Thymus (tissue), 11 donors: ENCODE measurements at regions not wholly inside any gene's neighbourhood (a gene's known extent, or its start where the extent isn't known, plus 50 kb on each side); places are given as distances from the start of the nearest gene placed in this dataset.
"Not testable (repeated sequence)": the region's sequence is repeated elsewhere in the genome, so short reads cannot be mapped to it uniquely, and the experiment has no call there.

Experiments
- DNase-seq, 9 donors: peaks; one replicate each; pipeline ENCODE4 v3.0.0-alpha.2; 2013; ENCODE audit warnings: low spot score in 9 of 9, low read depth in 6 of 9, missing footprints in 1 of 9
- H3K27ac ChIP-seq, 2 donors: one replicate each; pipeline ENCODE4 v1.5.1; 2013; ENCODE audit warnings: control low read depth in 1 of 2, low read depth in 1 of 2, low read length in 1 of 2, mild to moderate bottlenecking in 1 of 2, moderate library complexity in 1 of 2
- H3K27me3 ChIP-seq, 2 donors: one replicate each; pipeline ENCODE4 v1.5.1; 2013; ENCODE audit warnings: low read length in 1 of 2; ENCODE audit not compliant: control insufficient read depth in 2 of 2, insufficient read depth in 1 of 2
- H3K36me3 ChIP-seq, 2 donors: one replicate each; pipeline ENCODE4 v1.5.1; 2013; ENCODE audit warnings: low read length in 1 of 2, mild to moderate bottlenecking in 1 of 2, moderate library complexity in 1 of 2; ENCODE audit not compliant: control insufficient read depth in 2 of 2, insufficient read depth in 2 of 2
- H3K4me1 ChIP-seq, 2 donors: one replicate each; pipeline ENCODE4 v1.5.1; 2013; ENCODE audit warnings: low read length in 2 of 2; ENCODE audit not compliant: control insufficient read depth in 2 of 2, insufficient read depth in 2 of 2
- H3K4me3 ChIP-seq, 2 donors: one replicate each; pipeline ENCODE4 v1.5.1; 2013; ENCODE audit warnings: low read length in 2 of 2, control low read depth in 1 of 2, mild to moderate bottlenecking in 1 of 2
- H3K9me3 ChIP-seq, 2 donors: one replicate each; pipeline ENCODE4 v1.5.1; 2013; ENCODE audit warnings: low read length in 1 of 2, mild to moderate bottlenecking in 1 of 2; ENCODE audit not compliant: control insufficient read depth in 2 of 2, insufficient read depth in 1 of 2
- WGBS: extraction: QIAGEN DNeasy Blood & Tissue Kit; methylation state at CpG from one replicate; pipeline ENCODE4 v1.1.7; 2013; 5-methylcytosine and 5-hydroxymethylcytosine counted together
- donor health status: healthy.

- Histone ChIP-seq H3K27ac (no peak overlapping the region), H3K9me3 (peaks cover 0 to 4% of the 10 kb centered on the region in 2 donors), H3K27me3 (no peaks in the 10 kb centered on the region), H3K4me1 (no peaks in the 10 kb centered on the region), H3K4me3 (no peak overlapping the region), H3K36me3 (no peaks in the 10 kb centered on the region)
- DNase-seq: no peak
- WGBS: 81% methylated on average over 7 of the region's 7 CpGs
Observed at GRCh38 chr16:60217787-60218186, 1483.7 kb upstream of the GOT2 start.

DNA sequence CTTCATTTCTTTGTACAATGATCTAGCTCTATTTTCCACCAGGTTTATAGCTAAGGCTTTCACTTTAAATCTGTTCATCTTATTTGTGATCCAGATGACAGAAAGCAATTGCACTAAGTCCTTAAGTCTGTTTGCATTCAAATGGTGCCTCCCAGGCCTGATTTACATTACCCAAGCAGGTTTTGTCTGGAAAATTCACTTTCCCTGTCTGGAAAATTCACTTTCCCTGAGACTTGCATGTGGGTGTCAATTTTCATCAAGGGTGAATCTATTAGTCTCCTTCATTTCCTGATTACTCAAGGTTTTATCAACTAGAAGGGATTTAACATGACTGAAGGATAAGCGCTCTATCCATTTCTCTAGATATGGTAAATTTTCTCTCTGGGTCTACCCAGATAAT is 1480.2 kb upstream of the GOT2 start:
- 96% methylated on average over 1 of the region's 1 CpG for WGBS
- no peaks in the 10 kb centered on the region for H3K36me3 ChIP-seq
- H3K4me1 ChIP-seq: no peaks in the 10 kb centered on the region
- H3K27ac ChIP-seq: no peak overlapping the region
- H3K9me3 ChIP-seq: no peaks in the 10 kb centered on the region
- no peak overlapping the region for H3K4me3 ChIP-seq
- no peaks in the 10 kb centered on the region for H3K27me3 ChIP-seq
- DNase-seq: no peak

DNA sequence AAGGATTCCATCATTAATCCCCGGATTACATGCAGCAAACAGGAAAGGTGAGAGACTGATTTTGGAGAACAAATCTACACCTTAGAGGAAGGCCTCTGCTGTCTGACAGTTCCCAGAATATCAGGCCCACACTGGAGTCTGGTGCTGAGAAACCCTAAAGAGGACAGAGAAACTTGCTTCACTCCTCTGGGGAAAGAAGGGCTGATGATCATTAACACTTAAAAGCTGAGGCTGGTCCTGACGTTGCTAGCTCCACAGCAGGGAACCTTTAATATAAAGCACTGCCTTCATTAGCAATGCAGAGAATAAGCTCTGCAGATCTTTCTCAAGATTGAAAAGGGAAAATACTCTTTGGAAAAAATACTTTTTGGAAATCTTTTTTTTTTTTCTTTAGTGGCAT is 1472.4 kb upstream of the GOT2 start:
- H3K27ac ChIP-seq: no peak overlapping the region
- H3K36me3 ChIP-seq: no peaks in the 10 kb centered on the region
- no peaks in the 10 kb centered on the region for H3K4me1 ChIP-seq
- H3K4me3 ChIP-seq: no peak overlapping the region
- DNase-seq: no peak
- no peaks in the 10 kb centered on the region for H3K9me3 ChIP-seq
- 83% methylated on average over 2 of the region's 2 CpGs for WGBS
- no peaks in the 10 kb centered on the region for H3K27me3 ChIP-seq

DNA sequence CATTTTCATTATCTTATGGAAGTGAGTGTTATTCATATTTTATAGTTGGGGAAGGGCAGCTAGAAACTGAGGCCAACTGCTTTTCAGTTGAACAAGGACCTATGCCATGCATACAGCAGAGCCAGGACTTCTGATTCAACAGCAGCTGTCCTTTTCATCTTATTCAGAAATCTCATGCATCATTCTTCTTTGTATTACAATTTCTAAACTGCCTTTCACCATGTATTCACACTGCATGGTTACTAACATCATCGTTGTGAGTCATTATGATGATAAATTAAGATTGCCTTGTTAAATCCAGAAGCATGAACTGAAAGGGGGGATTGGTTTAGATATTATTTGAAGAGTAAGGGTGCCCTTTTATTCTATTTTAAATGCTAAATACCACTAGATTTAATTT is 1470.1 kb upstream of the GOT2 start:
- Histone ChIP-seq H3K36me3 (no peaks in the 10 kb centered on the region), H3K4me1 (no peaks in the 10 kb centered on the region), H3K27me3 (no peaks in the 10 kb centered on the region), H3K4me3 (no peak overlapping the region), H3K27ac (no peak overlapping the region), H3K9me3 (no peaks in the 10 kb centered on the region)
- WGBS: 96% methylated on average over 1 of the region's 1 CpG
- DNase-seq: no peak

DNA sequence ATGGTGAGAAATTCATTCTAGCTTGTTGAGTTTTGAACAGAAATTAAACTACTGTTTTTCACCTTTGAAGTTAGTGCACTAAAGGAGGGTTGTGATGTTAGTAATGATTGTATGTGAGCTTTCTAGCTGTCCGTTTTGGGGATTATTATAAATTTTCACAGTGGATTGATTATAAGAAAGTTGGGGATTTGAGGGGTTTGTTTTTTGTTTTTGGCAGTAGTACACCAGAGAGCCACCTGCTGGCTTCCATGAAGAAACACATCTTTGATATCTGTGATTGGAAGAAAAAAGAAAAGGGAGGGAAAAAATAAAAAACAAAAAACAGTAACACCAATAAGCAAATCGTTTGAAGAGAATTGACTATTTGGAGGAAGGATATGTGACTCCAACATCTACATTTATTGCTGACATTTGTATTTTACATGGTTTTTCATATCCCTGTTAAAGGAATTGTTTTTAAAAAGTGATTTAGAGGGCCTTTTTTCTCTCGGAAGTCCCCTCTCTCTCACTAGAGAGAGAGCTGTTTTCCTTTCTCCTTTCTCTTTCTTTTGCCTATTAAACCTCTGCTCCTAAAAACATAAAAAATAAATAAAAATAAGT is 1469.5 kb upstream of the GOT2 start:
- WGBS: 51% methylated on average over 3 of the region's 3 CpGs
- Histone ChIP-seq H3K27ac (no peak overlapping the region), H3K27me3 (no peaks in the 10 kb centered on the region), H3K9me3 (no peaks in the 10 kb centered on the region), H3K4me3 (no peak overlapping the region), H3K36me3 (no peaks in the 10 kb centered on the region), H3K4me1 (no peaks in the 10 kb centered on the region)
- no peak for DNase-seq

GRCh38 chr16:60200729-60201128 is 1466.6 kb upstream of the GOT2 start:
- not testable (repeated sequence) for H3K36me3 ChIP-seq, H3K4me1 ChIP-seq, H3K27me3 ChIP-seq, H3K9me3 ChIP-seq, DNase-seq, H3K4me3 ChIP-seq, H3K27ac ChIP-seq
- WGBS: 93% methylated on average over 6 of the region's 6 CpGs

- no peaks in the 10 kb centered on the region for H3K27me3 ChIP-seq
- H3K4me3 ChIP-seq: no peak overlapping the region
- no peak overlapping the region for H3K27ac ChIP-seq
- no peaks in the 10 kb centered on the region for H3K36me3 ChIP-seq
- no peaks in the 10 kb centered on the region for H3K9me3 ChIP-seq
- WGBS: 90% methylated on average over 6 of the region's 6 CpGs
- no peak for DNase-seq
- H3K4me1 ChIP-seq: no peaks in the 10 kb centered on the region
Observed at GRCh38 chr16:60200161-60200560, 1466.0 kb upstream of the GOT2 start.

- Histone ChIP-seq H3K4me1 (no peaks in the 10 kb centered on the region), H3K27me3 (no peaks in the 10 kb centered on the region), H3K9me3 (no peaks in the 10 kb centered on the region), H3K27ac (no peak overlapping the region), H3K4me3 (no peak overlapping the region), H3K36me3 (no peaks in the 10 kb centered on the region)
- WGBS: 77% methylated on average over 5 of the region's 5 CpGs
- DNase-seq: no peak
Observed at GRCh38 chr16:60199150-60199549, 1465.0 kb upstream of the GOT2 start.

DNA sequence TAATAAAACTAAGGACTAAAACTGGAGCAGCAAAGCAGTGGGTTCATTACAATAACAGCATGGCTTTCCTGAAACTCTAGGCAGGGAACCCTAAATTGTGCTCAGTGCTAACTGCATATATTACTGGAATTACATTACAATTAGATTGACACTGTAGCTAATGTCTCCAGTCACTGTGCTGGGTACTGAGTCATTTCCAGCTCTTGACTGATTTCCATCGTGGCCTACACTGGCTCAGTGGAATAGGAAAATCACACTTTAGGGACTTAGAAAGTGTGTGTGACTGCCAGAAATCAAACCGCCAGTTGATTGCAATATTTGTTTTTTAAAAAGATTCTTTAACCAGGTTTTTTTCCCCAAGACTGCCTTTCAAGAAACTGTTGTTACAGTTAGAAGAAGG is 1447.4 kb upstream of the GOT2 start:
- H3K36me3 ChIP-seq: no peaks in the 10 kb centered on the region
- H3K27me3 ChIP-seq: no peaks in the 10 kb centered on the region
- H3K4me1 ChIP-seq: no peaks in the 10 kb centered on the region
- no peaks in the 10 kb centered on the region for H3K9me3 ChIP-seq
- H3K4me3 ChIP-seq: no peak overlapping the region
- 84% methylated on average over 2 of the region's 2 CpGs for WGBS
- DNase-seq: no peak
- H3K27ac ChIP-seq: no peak overlapping the region

- no peak for DNase-seq
- no peaks in the 10 kb centered on the region for H3K9me3 ChIP-seq
- 80% methylated on average over 2 of the region's 2 CpGs for WGBS
- no peaks in the 10 kb centered on the region for H3K36me3 ChIP-seq
- H3K4me1 ChIP-seq: no peaks in the 10 kb centered on the region
- H3K4me3 ChIP-seq: no peak overlapping the region
- no peaks in the 10 kb centered on the region for H3K27me3 ChIP-seq
- no peak overlapping the region for H3K27ac ChIP-seq
Observed at GRCh38 chr16:60180609-60181008, 1446.5 kb upstream of the GOT2 start.
